GM12878 (cell line): ENCODE measurements at regions not wholly inside any gene's neighbourhood (a gene's known extent, or its start where the extent isn't known, plus 50 kb on each side); places are given as distances from the start of the nearest gene placed in this dataset.

ENCODE experiments used
- ATAC-seq: fragments of 200-7000 bp; cut with Tn5 transposase; 3 replicates; pipeline ENCODE4 v1.9.1; 2020; ENCODE audit warnings: mild to moderate bottlenecking, moderate library complexity
- BruUV-seq: library from RNA; stranded (reverse); fragments of 400-500 nt; replicated peaks from 2 replicates; lab custom pipeline; 2021; lab: Mats Ljungman, UMichigan
- CTCF ChIA-PET: fragments of 300-600 bp; sonication (Branson Sonifier 250); formaldehyde crosslinking; extraction: SDS; loops from one replicate; lab custom pipeline; 2021; ENCODE audit warnings: inconsistent platforms; lab: Yijun Ruan, JAX
- POLR2A ChIA-PET: fragments of 350-600 bp; formaldehyde crosslinking; extraction: SDS; loops from one replicate; lab custom pipeline; 2021; ENCODE audit warnings: inconsistent platforms; lab: Charles Lee
- RAD21 ChIA-PET: fragments of 300-600 bp; sonication (Branson Sonifier 250); formaldehyde crosslinking; loops from one replicate; lab custom pipeline; 2023; ENCODE audit warnings: antibody characterized with exemption; ENCODE audit not compliant: unreplicated experiment; lab: Charles Lee
- SMC1A ChIA-PET: fragments of 300-600 bp; sonication (Branson Sonifier 250); formaldehyde crosslinking; loops from one replicate; lab custom pipeline; 2023; ENCODE audit not compliant: unreplicated experiment, uncharacterized antibody; lab: Charles Lee
- DNase-seq: peaks from one replicate; pipeline ENCODE4 v3.0.0-alpha.2; 2011; ENCODE audit warnings: low read depth, low spot score
- FAIRE-seq: peaks from 3 replicates; lab custom pipeline; 2011; peaks lifted over from hg19 to GRCh38; lab: Jason Lieb, UNC
- H2AFZ ChIP-seq: 2 replicates; pipeline ENCODE4 v1.6.0; 2011; ENCODE audit warnings: low read depth, low read length, control low read depth; ENCODE audit not compliant: control insufficient read depth
- H3K27ac ChIP-seq: 2 replicates; pipeline ENCODE4 v1.5.1; 2011; ENCODE audit warnings: control low read depth; ENCODE audit not compliant: control insufficient read depth, insufficient read depth
- H3K27me3 ChIP-seq, 2 experiments: replicated peaks in 1 of 2; 2 replicates each; pipeline versions ENCODE4 v1.6.0 to v1.6.1; 2011; ENCODE audit warnings: low read length in 1 of 2; ENCODE audit not compliant: control insufficient read depth in 2 of 2, insufficient read depth in 2 of 2
- H3K36me3 ChIP-seq, 2 experiments: 2 replicates each; pipeline ENCODE4 v1.5.1; 2011; ENCODE audit warnings: low read length in 1 of 2; ENCODE audit not compliant: control insufficient read depth in 2 of 2, insufficient read depth in 2 of 2
- H3K4me1 ChIP-seq: 2 replicates; pipeline ENCODE4 v1.6.1; 2011; ENCODE audit warnings: mild to moderate bottlenecking, low read length, moderate library complexity, mixed read lengths; ENCODE audit not compliant: control insufficient read depth, insufficient read depth
- H3K4me2 ChIP-seq: 2 replicates; pipeline ENCODE4 v1.6.0; 2011; ENCODE audit warnings: control low read depth; ENCODE audit not compliant: control insufficient read depth, insufficient read depth
- H3K4me3 ChIP-seq: fragments of 200-600 bp; sonication (generic); 2 replicates; pipeline ENCODE4 v1.5.1; 2016
- H3K79me2 ChIP-seq: 2 replicates; pipeline ENCODE4 v1.6.0; 2011; ENCODE audit warnings: low read length; ENCODE audit not compliant: control insufficient read depth, insufficient read depth
- H3K9ac ChIP-seq: 2 replicates; pipeline ENCODE4 v1.8.0; 2011; ENCODE audit warnings: low read length, control low read depth, mixed read lengths; ENCODE audit not compliant: control insufficient read depth, insufficient read depth
- H3K9me3 ChIP-seq: replicated peaks from 3 replicates; pipeline ENCODE4 v1.5.1; 2011; ENCODE audit warnings: mild to moderate bottlenecking, low read length; ENCODE audit not compliant: control insufficient read depth, insufficient read depth
- H4K20me1 ChIP-seq: 2 replicates; pipeline ENCODE4 v1.6.0; 2011; ENCODE audit not compliant: control insufficient read depth, insufficient read depth
- DPF2 ChIP-seq: fragments of 450-650 bp; IDR thresholded peaks from 2 replicates; pipeline ENCODE4 v1.6.1; 2017; ENCODE audit warnings: mild to moderate bottlenecking
- E2F8 ChIP-seq: fragments of 450-650 bp; IDR thresholded peaks from 2 replicates; pipeline ENCODE4 v1.6.1; 2018; ENCODE audit warnings: mild to moderate bottlenecking, low read depth, moderate library complexity; ENCODE audit not compliant: partially characterized antibody
- ETV6 ChIP-seq, 2 experiments: fragments of 450-650 bp in 1 of 2; IDR thresholded peaks in 1 of 2; conservative IDR thresholded peaks in 1 of 2; 2 replicates each; pipeline ENCODE4 v1.6.1; 2014; ENCODE audit warnings: antibody characterized with exemption in 1 of 2, borderline replicate concordance in 1 of 2, low read depth in 1 of 2, mild to moderate bottlenecking in 1 of 2, moderate library complexity in 1 of 2
- HDAC2 ChIP-seq: fragments of 200-600 bp; sonication (generic); IDR thresholded peaks from 2 replicates; pipeline ENCODE4 v1.6.1; 2017
- IKZF1 ChIP-seq: fragments of 450-650 bp; conservative IDR thresholded peaks from 2 replicates; pipeline ENCODE4 v1.6.1; 2017; ENCODE audit warnings: antibody characterized with exemption, mild to moderate bottlenecking
- MEF2A ChIP-seq: IDR thresholded peaks from 2 replicates; pipeline ENCODE4 v1.6.1; 2011; ENCODE audit warnings: low read depth, mild to moderate bottlenecking, low read length, moderate library complexity; ENCODE audit not compliant: insufficient read depth
- NFXL1 ChIP-seq: fragments of 450-650 bp; IDR thresholded peaks from 2 replicates; pipeline ENCODE4 v1.6.1; 2017; ENCODE audit warnings: antibody characterized with exemption, mild to moderate bottlenecking, borderline replicate concordance
- NFYA ChIP-seq: IDR thresholded peaks from 2 replicates; pipeline ENCODE4 v1.6.1; 2011; ENCODE audit warnings: low read depth, mild to moderate bottlenecking, low read length, improper control_type of control experiment, borderline replicate concordance
- RFX5 ChIP-seq: IDR thresholded peaks from 2 replicates; pipeline ENCODE4 v1.6.1; 2011; ENCODE audit warnings: low read depth, low read length, improper control_type of control experiment
- SREBF2 ChIP-seq: IDR thresholded peaks from 2 replicates; pipeline ENCODE4 v1.6.1; 2012; ENCODE audit warnings: mild to moderate bottlenecking, low read length
- SUZ12 ChIP-seq: fragments of 200-600 bp; sonication (generic); IDR thresholded peaks from one replicate; pipeline ENCODE4 v1.6.1; 2018; ENCODE audit warnings: antibody characterized with exemption, mild to moderate bottlenecking; ENCODE audit not compliant: unreplicated experiment
- WGBS: methylation state at CpG from one replicate; pipeline ENCODE4 v1.1.6; 2016; ENCODE audit warnings: low lambda C conversion rate; ENCODE audit not compliant: insufficient replicate concordance, insufficient coverage; ENCODE audit errors: missing lambda C conversion rate; 5-methylcytosine and 5-hydroxymethylcytosine counted together
- in situ Hi-C: fragments of 300-500 bp; cut with MboI; formaldehyde crosslinking; loops from 9 replicates; pipeline ENCODE4 v1.14.3; 2018; ENCODE audit warnings: mixed read lengths
- intact Hi-C: fragments of 100-400 bp; cut with micrococcal nuclease; formaldehyde crosslinking; loops from one replicate; pipeline ENCODE4 v1.14.2; 2022; ENCODE audit not compliant: unreplicated experiment
- TF ChIP-seq, protein P1 (sequence below): fragments of 450-650 bp; IDR thresholded peaks from 2 replicates; pipeline ENCODE4 v1.6.1; 2016; ENCODE audit warnings: mild to moderate bottlenecking
- TF ChIP-seq, protein P2 (sequence below): fragments of 450-650 bp; IDR thresholded peaks from 2 replicates; pipeline ENCODE4 v1.6.1; 2017; ENCODE audit warnings: mild to moderate bottlenecking, moderate library complexity

GRCh38 chr5:100232736-100233135, 302.4 kb upstream of the FAM174A start:
- H4K20me1 ChIP-seq, result no peaks in the 10 kb centered on the region
- H3K9ac ChIP-seq, result no peak overlapping the region
- H2AFZ ChIP-seq, result no peak overlapping the region
- no peaks in the 10 kb centered on the region for H3K79me2 ChIP-seq
- H3K4me1 ChIP-seq, result no peaks in the 10 kb centered on the region
- H3K4me2 ChIP-seq, result no peak overlapping the region
- intact Hi-C loops (no loop called here), in situ Hi-C loops (no loop called here)
- H3K4me3 ChIP-seq, result no peak overlapping the region
- no peaks in the 10 kb centered on the region for H3K36me3 ChIP-seq
- ChIA-PET SMC1A (no interaction called here), POLR2A (no interaction called here), RAD21 (no interaction called here), CTCF (interaction anchor here (1.1 kb wide), 1 partner anchor 13 kb away, joined by 3 read pairs; no protein-coding TSS in a partner anchor)
- FAIRE-seq (no peak), ATAC-seq (no peak), DNase-seq (no peak)
- H3K9me3 ChIP-seq, result no peaks in the 10 kb centered on the region
- H3K27me3 ChIP-seq, result no peaks in the 10 kb centered on the region
- 49% methylated on average over 3 of the region's 3 CpGs for WGBS
- BruUV-seq, result no TSS peak
- H3K27ac ChIP-seq, result no peak overlapping the region
- TF ChIP-seq MEF2A, result no peak
- no peak for TF ChIP-seq HDAC2
- TF ChIP-seq, protein P1, sequence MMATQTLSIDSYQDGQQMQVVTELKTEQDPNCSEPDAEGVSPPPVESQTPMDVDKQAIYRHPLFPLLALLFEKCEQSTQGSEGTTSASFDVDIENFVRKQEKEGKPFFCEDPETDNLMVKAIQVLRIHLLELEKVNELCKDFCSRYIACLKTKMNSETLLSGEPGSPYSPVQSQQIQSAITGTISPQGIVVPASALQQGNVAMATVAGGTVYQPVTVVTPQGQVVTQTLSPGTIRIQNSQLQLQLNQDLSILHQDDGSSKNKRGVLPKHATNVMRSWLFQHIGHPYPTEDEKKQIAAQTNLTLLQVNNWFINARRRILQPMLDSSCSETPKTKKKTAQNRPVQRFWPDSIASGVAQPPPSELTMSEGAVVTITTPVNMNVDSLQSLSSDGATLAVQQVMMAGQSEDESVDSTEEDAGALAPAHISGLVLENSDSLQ, result no peak
- no peak for TF ChIP-seq IKZF1
- TF ChIP-seq, protein P2, sequence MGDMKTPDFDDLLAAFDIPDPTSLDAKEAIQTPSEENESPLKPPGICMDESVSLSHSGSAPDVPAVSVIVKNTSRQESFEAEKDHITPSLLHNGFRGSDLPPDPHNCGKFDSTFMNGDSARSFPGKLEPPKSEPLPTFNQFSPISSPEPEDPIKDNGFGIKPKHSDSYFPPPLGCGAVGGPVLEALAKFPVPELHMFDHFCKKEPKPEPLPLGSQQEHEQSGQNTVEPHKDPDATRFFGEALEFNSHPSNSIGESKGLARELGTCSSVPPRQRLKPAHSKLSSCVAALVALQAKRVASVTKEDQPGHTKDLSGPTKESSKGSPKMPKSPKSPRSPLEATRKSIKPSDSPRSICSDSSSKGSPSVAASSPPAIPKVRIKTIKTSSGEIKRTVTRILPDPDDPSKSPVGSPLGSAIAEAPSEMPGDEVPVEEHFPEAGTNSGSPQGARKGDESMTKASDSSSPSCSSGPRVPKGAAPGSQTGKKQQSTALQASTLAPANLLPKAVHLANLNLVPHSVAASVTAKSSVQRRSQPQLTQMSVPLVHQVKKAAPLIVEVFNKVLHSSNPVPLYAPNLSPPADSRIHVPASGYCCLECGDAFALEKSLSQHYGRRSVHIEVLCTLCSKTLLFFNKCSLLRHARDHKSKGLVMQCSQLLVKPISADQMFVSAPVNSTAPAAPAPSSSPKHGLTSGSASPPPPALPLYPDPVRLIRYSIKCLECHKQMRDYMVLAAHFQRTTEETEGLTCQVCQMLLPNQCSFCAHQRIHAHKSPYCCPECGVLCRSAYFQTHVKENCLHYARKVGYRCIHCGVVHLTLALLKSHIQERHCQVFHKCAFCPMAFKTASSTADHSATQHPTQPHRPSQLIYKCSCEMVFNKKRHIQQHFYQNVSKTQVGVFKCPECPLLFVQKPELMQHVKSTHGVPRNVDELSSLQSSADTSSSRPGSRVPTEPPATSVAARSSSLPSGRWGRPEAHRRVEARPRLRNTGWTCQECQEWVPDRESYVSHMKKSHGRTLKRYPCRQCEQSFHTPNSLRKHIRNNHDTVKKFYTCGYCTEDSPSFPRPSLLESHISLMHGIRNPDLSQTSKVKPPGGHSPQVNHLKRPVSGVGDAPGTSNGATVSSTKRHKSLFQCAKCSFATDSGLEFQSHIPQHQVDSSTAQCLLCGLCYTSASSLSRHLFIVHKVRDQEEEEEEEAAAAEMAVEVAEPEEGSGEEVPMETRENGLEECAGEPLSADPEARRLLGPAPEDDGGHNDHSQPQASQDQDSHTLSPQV, result no peak
- no peak for TF ChIP-seq DPF2
- TF ChIP-seq E2F8, result no peak
- no peak for TF ChIP-seq RFX5
- TF ChIP-seq NFXL1, result no peak
- no peak for TF ChIP-seq SREBF2
- no peak for TF ChIP-seq NFYA
- TF ChIP-seq ETV6 (conservative IDR thresholded peaks at IDR 0.05 in 1 of 2, IDR thresholded peaks at IDR 0.05 in 1 of 2; ENCODE audit: borderline replicate concordance in 1 of 2, low read depth in 1 of 2), result no peak
- TF ChIP-seq SUZ12, result no peak
